Astrocyte of the cerebellum (primary cell): ENCODE measurements at regions not wholly inside any gene's neighbourhood (a gene's known extent, or its start where the extent isn't known, plus 50 kb on each side); places are given as distances from the start of the nearest gene placed in this dataset.

Source experiments
- DNase-seq: peaks from one replicate; pipeline ENCODE4 v3.0.0-alpha.2; 2011; ENCODE audit warnings: low read depth
- H3K4me3 ChIP-seq: 2 replicates; pipeline ENCODE4 v1.5.1; 2011; ENCODE audit warnings: mild to moderate bottlenecking, low read depth, low read length, moderate library complexity
- CTCF ChIP-seq: IDR thresholded peaks from 2 replicates; pipeline ENCODE4 v1.5.1; 2012; ENCODE audit warnings: low read length, low read depth, moderate library complexity, mild to moderate bottlenecking; ENCODE audit errors: missing control alignments
- in situ Hi-C: cut with HindIII; loops from 2 replicates; pipeline ENCODE4 v1.10.0; 2017; ENCODE audit warnings: low sequenced_read_pairs

GRCh38 chr15:93483923-93484322 lies 394.9 kb upstream of the RGMA start:
- no peak overlapping the region for H3K4me3 ChIP-seq
- DNase-seq: no peak
- in situ Hi-C loops: no loop called here
- no peak for TF ChIP-seq CTCF

- TF ChIP-seq CTCF: no peak
- no peak overlapping the region for H3K4me3 ChIP-seq
- DNase-seq: no peak
- in situ Hi-C loops: no loop called here
Observed at GRCh38 chr15:93482731-93483130, 393.7 kb upstream of the RGMA start.

GRCh38 chr15:93479715-93480114 lies 390.7 kb upstream of the RGMA start:
- no peak for DNase-seq
- no peak overlapping the region for H3K4me3 ChIP-seq
- TF ChIP-seq CTCF: no peak
- in situ Hi-C loops: no loop called here

GRCh38 chr15:93478947-93479346 lies 389.9 kb upstream of the RGMA start:
- no peak overlapping the region for H3K4me3 ChIP-seq
- no peak for DNase-seq
- TF ChIP-seq CTCF: no peak
- in situ Hi-C loops: no loop called here

GRCh38 chr15:93477721-93478120 lies 388.7 kb upstream of the RGMA start:
- in situ Hi-C loops: no loop called here
- DNase-seq: no peak
- no peak overlapping the region for H3K4me3 ChIP-seq
- TF ChIP-seq CTCF: no peak

- in situ Hi-C loops: no loop called here
- TF ChIP-seq CTCF: no peak
- no peak for DNase-seq
- H3K4me3 ChIP-seq: no peak overlapping the region
Observed at GRCh38 chr15:93477188-93477587, 388.2 kb upstream of the RGMA start.
